ENCODE measurements at regions not wholly inside any gene's neighbourhood (a gene's known extent, or its start where the extent isn't known, plus 50 kb on each side); places are given as distances from the start of the nearest gene placed in this dataset.

DNA sequence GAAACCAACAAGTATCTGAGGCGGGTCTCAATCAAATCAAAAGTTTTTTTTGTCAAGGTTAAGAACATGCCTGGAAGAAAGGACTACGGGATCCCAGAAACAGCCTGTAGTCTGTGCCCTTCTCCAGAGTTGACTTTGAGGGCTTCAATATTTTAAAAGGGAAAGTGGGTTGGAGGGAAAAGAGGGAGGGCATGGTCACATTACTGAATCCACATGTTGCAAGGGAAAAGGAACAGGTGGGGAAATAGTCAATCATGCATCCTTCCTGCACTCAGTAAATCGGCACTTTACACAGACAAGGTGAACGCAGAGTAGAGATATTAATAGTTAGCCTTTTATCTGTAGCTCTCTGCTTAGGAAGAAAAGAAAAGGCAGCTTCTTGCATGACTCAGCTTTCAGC is 808.5 kb downstream of the UQCRFS1 start:
- Histone ChIP-seq H3K9me3 (ENCODE audit: control insufficient read depth, insufficient read depth, low read length) (no peaks in the 10 kb centered on the region), H3K27me3 (ENCODE audit: control insufficient read depth, insufficient read depth, low read length) (no peaks in the 10 kb centered on the region), H3K36me3 (ENCODE audit: control insufficient read depth, insufficient read depth, low read length) (no peaks in the 10 kb centered on the region), H3K27ac (ENCODE audit: low read length) (no peak overlapping the region), H3K4me1 (ENCODE audit: control insufficient read depth, insufficient read depth, low read length) (0 out of 2 replicates have a peak, but pooled peaks cover 1% of the 10 kb centered on the region), H3K4me3 (ENCODE audit: low read length) (no peak overlapping the region)
- DNase-seq (ENCODE audit: low read depth, low spot score) = no peak
- WGBS (ENCODE audit: insufficient coverage, insufficient read length) = no CpG with 5 or more reads among the region's 4 CpGs

DNA sequence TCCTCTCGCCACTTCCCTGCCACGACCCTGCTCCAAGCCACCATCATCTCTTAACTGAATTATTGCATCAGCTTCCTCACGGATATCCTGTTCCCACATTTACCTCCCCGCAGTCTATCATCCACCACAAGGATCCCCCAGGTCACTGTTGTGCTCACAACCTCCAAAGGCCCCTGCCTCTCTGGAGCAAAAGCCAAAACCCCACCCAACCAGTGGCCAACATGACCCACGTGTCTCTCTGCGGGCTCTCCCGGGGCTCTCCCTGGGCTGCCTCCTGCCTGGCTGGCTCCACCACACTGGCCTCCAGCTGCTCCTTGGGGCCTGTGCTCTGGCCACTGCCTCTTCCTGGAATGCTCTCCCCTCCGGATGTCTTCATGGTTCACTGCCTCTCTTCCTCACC is 809.3 kb downstream of the UQCRFS1 start:
- Histone ChIP-seq H3K27me3 (ENCODE audit: control insufficient read depth, insufficient read depth, low read length) (no peaks in the 10 kb centered on the region), H3K4me1 (ENCODE audit: control insufficient read depth, insufficient read depth, low read length) (0 out of 2 replicates have a peak, but pooled peaks cover 1% of the 10 kb centered on the region), H3K27ac (ENCODE audit: low read length) (no peak overlapping the region), H3K36me3 (ENCODE audit: control insufficient read depth, insufficient read depth, low read length) (no peaks in the 10 kb centered on the region), H3K9me3 (ENCODE audit: control insufficient read depth, insufficient read depth, low read length) (no peaks in the 10 kb centered on the region), H3K4me3 (ENCODE audit: low read length) (no peak overlapping the region)
- DNase-seq (ENCODE audit: low read depth, low spot score) = no peak
- WGBS (ENCODE audit: insufficient coverage, insufficient read length) = no CpG with 5 or more reads among the region's 8 CpGs

DNA sequence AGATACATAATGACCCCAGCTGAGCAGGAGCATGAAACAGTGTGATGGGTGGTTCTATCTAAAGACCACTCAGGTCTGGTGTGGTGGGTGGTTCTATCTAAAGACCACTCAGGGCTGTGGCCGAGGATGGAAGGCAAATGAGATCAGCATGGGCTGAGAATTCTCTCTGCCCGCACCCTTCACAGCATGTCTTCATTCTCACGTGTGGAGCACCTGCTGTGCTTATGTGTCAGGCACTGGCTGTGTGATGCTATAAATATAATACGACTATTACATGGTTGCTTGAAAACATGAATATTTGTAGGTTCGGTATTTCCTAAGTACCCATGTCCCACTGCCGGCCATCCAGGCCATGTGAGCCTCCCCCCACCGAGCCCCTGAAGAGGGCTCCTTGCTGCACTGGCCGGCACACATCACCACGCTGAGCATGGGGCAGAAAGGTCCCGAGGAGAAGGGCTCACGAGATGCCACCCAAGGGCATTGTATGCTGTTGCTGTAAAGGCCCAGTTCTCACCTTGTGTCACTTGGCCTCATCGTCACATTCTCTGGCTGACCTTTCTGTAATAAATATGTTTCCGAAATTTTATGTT is 810.2 kb downstream of the UQCRFS1 start:
- Histone ChIP-seq H3K36me3 (ENCODE audit: control insufficient read depth, insufficient read depth, low read length) (no peaks in the 10 kb centered on the region), H3K9me3 (ENCODE audit: control insufficient read depth, insufficient read depth, low read length) (no peaks in the 10 kb centered on the region), H3K27ac (ENCODE audit: low read length) (no peak overlapping the region), H3K4me3 (ENCODE audit: low read length) (no peak overlapping the region), H3K4me1 (ENCODE audit: control insufficient read depth, insufficient read depth, low read length) (0 out of 2 replicates have a peak, but pooled peaks cover 1% of the 10 kb centered on the region), H3K27me3 (ENCODE audit: control insufficient read depth, insufficient read depth, low read length) (no peaks in the 10 kb centered on the region)
- no CpG with 5 or more reads among the region's 13 CpGs for WGBS (ENCODE audit: insufficient coverage, insufficient read length)
- DNase-seq (ENCODE audit: low read depth, low spot score) = no peak

DNA sequence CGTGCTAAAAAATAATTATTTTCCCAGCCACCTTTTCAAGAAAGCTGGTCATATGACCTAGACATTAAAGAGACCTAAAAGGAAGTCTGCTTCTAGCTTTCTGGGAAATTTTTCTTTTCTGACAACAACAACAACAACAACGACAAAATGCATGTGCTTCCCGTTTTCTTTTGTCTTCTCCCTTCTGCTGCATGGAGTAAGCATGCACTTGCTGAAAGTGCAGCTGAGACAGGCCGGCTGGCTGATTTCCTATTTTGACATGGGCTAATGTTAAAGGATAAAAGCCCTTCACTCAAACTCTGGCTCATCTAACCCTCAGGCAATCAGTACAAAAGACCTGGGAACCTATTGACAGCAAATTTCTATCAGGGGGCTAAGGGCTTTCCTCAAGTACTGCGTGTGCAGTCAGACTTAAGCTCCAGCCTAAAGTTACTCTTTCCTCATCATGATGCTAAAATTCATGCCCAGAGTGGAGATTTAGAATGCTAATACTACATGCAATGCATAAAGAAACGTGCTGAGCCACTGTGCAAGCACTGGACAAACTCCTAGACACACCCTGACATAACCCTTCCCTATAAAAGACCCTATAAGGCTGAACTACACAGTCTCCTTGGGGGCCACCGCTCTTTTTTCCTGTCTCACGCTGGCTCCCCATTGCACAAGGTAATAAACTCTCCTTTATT is 811.1 kb downstream of the UQCRFS1 start:
- H3K4me1 ChIP-seq (ENCODE audit: control insufficient read depth, insufficient read depth, low read length) = 0 out of 2 replicates have a peak, but pooled peaks cover 1% of the 10 kb centered on the region
- H3K9me3 ChIP-seq (ENCODE audit: control insufficient read depth, insufficient read depth, low read length) = no peaks in the 10 kb centered on the region
- H3K4me3 ChIP-seq (ENCODE audit: low read length) = no peak overlapping the region
- no peak overlapping the region for H3K27ac ChIP-seq (ENCODE audit: low read length)
- H3K27me3 ChIP-seq (ENCODE audit: control insufficient read depth, insufficient read depth, low read length) = no peaks in the 10 kb centered on the region
- no peak for DNase-seq (ENCODE audit: low read depth, low spot score)
- no CpG with 5 or more reads among the region's 8 CpGs for WGBS (ENCODE audit: insufficient coverage, insufficient read length)
- H3K36me3 ChIP-seq (ENCODE audit: control insufficient read depth, insufficient read depth, low read length) = no peaks in the 10 kb centered on the region

DNA sequence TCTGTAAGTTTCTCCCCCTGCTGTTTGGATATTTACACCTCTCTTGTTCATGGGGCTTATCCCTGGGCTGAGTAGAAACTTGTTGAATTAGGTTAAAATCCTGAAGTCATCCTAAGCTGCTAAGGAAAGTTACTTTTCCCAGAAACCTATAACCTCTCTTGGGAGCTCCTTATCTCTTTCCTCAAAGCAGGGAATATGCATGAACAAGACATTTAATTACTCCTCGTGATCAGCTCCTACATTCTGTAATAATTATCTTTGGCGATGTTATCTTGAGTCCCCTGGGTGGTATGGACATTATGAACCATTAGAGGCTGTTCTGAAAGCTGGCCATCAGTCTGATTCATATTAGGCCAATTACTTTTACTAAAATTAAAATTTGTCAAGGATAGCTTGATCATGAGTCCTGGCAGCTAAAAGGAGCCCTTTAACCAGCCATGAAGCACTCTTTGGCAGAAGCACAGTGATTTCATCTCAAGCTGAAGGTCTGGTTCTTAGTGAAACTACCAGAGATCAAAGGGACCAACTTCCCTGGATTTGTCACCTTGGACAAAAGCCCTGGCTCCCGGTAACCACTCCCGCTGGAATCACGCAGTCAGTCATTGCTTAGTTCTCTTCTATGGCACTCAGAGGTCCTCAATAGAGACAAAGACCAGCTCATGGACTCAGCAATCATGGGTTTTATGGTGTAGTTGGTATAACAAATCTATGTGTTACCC is 811.8 kb downstream of the UQCRFS1 start:
- no peak overlapping the region for H3K27ac ChIP-seq (ENCODE audit: low read length)
- H3K4me1 ChIP-seq (ENCODE audit: control insufficient read depth, insufficient read depth, low read length) = 0 out of 2 replicates have a peak, but pooled peaks cover 1% of the 10 kb centered on the region
- DNase-seq (ENCODE audit: low read depth, low spot score) = no peak
- no CpG with 5 or more reads among the region's 5 CpGs for WGBS (ENCODE audit: insufficient coverage, insufficient read length)
- no peak overlapping the region for H3K4me3 ChIP-seq (ENCODE audit: low read length)
- no peaks in the 10 kb centered on the region for H3K36me3 ChIP-seq (ENCODE audit: control insufficient read depth, insufficient read depth, low read length)
- no peaks in the 10 kb centered on the region for H3K9me3 ChIP-seq (ENCODE audit: control insufficient read depth, insufficient read depth, low read length)
- no peaks in the 10 kb centered on the region for H3K27me3 ChIP-seq (ENCODE audit: control insufficient read depth, insufficient read depth, low read length)

DNA sequence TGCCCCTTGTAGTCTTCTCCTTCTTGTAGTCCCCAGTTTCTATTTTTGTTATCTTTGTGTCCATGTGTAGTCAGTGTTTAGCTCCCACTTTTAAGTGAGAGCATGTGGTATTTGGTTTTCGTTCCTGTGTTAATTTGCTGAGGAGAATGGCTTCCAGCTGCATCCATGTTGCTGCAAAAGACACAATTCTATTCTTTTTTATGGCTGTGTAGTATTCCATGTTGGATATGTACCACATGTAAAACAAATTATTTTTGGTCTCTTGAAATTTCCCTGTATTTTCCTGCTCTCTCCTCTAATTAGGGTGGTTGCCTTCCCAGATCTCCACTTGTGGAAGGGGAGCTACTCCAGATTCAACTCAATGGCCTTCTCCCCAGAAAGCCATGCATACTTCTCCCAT is 813.8 kb downstream of the UQCRFS1 start:
- no peaks in the 10 kb centered on the region for H3K36me3 ChIP-seq (ENCODE audit: control insufficient read depth, insufficient read depth, low read length)
- no peaks in the 10 kb centered on the region for H3K9me3 ChIP-seq (ENCODE audit: control insufficient read depth, insufficient read depth, low read length)
- H3K27ac ChIP-seq (ENCODE audit: low read length) = no peak overlapping the region
- no CpG with 5 or more reads among the region's 1 CpG for WGBS (ENCODE audit: insufficient coverage, insufficient read length)
- H3K27me3 ChIP-seq (ENCODE audit: control insufficient read depth, insufficient read depth, low read length) = no peaks in the 10 kb centered on the region
- no peak for DNase-seq (ENCODE audit: low read depth, low spot score)
- H3K4me3 ChIP-seq (ENCODE audit: low read length) = no peak overlapping the region
- H3K4me1 ChIP-seq (ENCODE audit: control insufficient read depth, insufficient read depth, low read length) = peaks cover 4% of the 10 kb centered on the region; the same call in 1 of the 2 replicates

DNA sequence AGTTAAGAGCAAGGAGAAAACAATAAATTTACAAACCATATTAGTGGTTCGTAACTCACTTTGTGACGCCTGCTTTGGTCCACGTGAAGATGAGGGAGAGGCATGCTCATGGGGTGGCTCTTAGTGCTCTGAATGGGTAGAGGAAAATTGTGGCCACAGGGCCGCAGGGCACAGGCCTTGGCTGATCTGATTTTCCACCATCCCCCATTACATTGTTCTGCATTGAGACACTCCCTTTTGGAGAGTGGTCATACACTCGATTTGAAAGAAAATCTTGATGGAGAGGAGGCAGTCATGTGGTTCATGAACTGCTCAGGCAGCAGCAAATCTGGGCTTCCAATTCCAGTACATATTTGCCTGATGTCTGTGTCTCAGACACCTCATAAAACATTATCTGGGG is 815.2 kb downstream of the UQCRFS1 start:
- no peak overlapping the region for H3K4me3 ChIP-seq (ENCODE audit: low read length)
- no peaks in the 10 kb centered on the region for H3K9me3 ChIP-seq (ENCODE audit: control insufficient read depth, insufficient read depth, low read length)
- H3K27me3 ChIP-seq (ENCODE audit: control insufficient read depth, insufficient read depth, low read length) = no peaks in the 10 kb centered on the region
- DNase-seq (ENCODE audit: low read depth, low spot score) = no peak
- no CpG with 5 or more reads among the region's 5 CpGs for WGBS (ENCODE audit: insufficient coverage, insufficient read length)
- no peaks in the 10 kb centered on the region for H3K36me3 ChIP-seq (ENCODE audit: control insufficient read depth, insufficient read depth, low read length)
- H3K27ac ChIP-seq (ENCODE audit: low read length) = no peak overlapping the region
- H3K4me1 ChIP-seq (ENCODE audit: control insufficient read depth, insufficient read depth, low read length) = peaks cover 4% of the 10 kb centered on the region; the same call in 1 of the 2 replicates

DNA sequence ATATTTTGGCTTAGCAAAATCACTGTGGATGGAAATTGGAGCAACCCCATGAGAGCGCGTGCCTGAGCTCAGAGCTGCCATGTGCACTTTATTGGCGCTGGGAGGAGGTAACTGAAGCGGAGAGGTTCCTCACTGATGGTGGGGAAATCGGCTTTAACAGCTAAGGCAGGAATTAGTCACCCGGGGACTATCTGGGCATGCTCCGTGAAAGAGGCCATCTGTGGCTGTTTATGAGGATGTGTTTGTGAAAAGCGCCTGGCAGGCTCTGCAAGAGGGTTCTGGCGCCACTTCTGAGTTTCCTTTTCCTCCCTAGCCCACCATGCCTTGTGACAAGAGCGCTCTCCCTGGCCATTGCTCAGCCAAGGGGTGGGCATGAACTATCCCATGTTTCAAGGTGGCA is 815.6 kb downstream of the UQCRFS1 start:
- no peak for DNase-seq (ENCODE audit: low read depth, low spot score)
- peaks cover 4% of the 10 kb centered on the region; the same call in 1 of the 2 replicates for H3K4me1 ChIP-seq (ENCODE audit: control insufficient read depth, insufficient read depth, low read length)
- H3K36me3 ChIP-seq (ENCODE audit: control insufficient read depth, insufficient read depth, low read length) = no peaks in the 10 kb centered on the region
- H3K27ac ChIP-seq (ENCODE audit: low read length) = no peak overlapping the region
- no peaks in the 10 kb centered on the region for H3K27me3 ChIP-seq (ENCODE audit: control insufficient read depth, insufficient read depth, low read length)
- no peak overlapping the region for H3K4me3 ChIP-seq (ENCODE audit: low read length)
- no peaks in the 10 kb centered on the region for H3K9me3 ChIP-seq (ENCODE audit: control insufficient read depth, insufficient read depth, low read length)
- no CpG with 5 or more reads among the region's 10 CpGs for WGBS (ENCODE audit: insufficient coverage, insufficient read length)

DNA sequence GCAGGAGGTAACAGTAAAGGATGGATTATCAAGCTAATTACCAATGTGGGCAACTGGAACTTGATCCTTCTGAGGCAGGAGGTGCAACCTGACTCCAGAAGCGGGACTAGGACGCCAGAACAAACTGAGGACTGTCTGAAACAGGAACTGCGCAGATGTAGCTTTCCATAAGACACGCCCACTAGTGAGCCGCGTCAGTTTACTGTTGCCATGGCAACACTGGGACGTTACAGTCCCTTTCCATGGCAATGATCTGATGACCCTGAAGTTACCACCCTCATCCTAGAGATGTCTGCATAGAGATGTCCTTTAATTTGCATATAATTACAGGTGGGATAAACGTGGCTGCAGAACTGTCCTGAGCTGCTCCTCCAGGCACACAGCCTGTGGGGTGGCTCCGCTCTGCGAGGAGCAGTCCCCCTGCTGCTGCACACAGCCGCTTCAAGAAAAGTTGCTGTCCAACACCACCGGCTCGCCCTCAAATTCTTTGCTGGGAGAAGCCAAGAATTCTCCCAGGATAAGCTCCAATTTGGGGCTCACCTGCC is 816.6 kb downstream of the UQCRFS1 start:
- H3K9me3 ChIP-seq (ENCODE audit: control insufficient read depth, insufficient read depth, low read length) = no peaks in the 10 kb centered on the region
- H3K36me3 ChIP-seq (ENCODE audit: control insufficient read depth, insufficient read depth, low read length) = no peaks in the 10 kb centered on the region
- no peak overlapping the region for H3K4me3 ChIP-seq (ENCODE audit: low read length)
- no peak overlapping the region for H3K27ac ChIP-seq (ENCODE audit: low read length)
- WGBS (ENCODE audit: insufficient coverage, insufficient read length) = no CpG with 5 or more reads among the region's 13 CpGs
- DNase-seq (ENCODE audit: low read depth, low spot score) = no peak
- peaks cover 4% of the 10 kb centered on the region; the same call in 1 of the 2 replicates for H3K4me1 ChIP-seq (ENCODE audit: control insufficient read depth, insufficient read depth, low read length)
- H3K27me3 ChIP-seq (ENCODE audit: control insufficient read depth, insufficient read depth, low read length) = no peaks in the 10 kb centered on the region

DNA sequence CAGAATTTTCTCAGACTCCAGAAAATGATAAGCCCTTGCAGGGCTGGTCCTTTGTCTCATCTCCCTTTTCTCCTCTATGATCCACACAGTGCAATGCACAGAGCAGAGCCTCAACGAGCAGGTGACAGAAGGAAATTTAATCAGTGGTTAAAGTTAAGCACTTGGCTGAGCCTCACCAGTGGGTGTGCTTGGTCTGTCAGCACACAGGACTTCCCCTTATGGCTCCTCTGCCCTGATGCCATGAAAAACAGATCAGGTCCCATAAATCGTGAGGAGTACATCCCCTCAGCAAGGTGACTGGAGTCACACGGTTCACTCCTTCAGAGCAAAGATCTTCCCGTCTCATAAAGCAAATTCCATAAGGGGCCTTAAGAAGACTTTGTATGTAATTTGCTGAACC is 818.2 kb downstream of the UQCRFS1 start:
- Histone ChIP-seq H3K9me3 (ENCODE audit: control insufficient read depth, insufficient read depth, low read length) (no peaks in the 10 kb centered on the region), H3K4me1 (ENCODE audit: control insufficient read depth, insufficient read depth, low read length) (peaks cover 4% of the 10 kb centered on the region; the same call in 1 of the 2 replicates), H3K27ac (ENCODE audit: low read length) (no peak overlapping the region), H3K4me3 (ENCODE audit: low read length) (no peak overlapping the region), H3K27me3 (ENCODE audit: control insufficient read depth, insufficient read depth, low read length) (no peaks in the 10 kb centered on the region; the same call in 1 of the 2 replicates), H3K36me3 (ENCODE audit: control insufficient read depth, insufficient read depth, low read length) (no peaks in the 10 kb centered on the region)
- WGBS (ENCODE audit: insufficient coverage, insufficient read length) = no CpG with 5 or more reads among the region's 4 CpGs
- no peak for DNase-seq (ENCODE audit: low read depth, low spot score)

All from iPS DF 6.9 (cell line).